ENCODE measurements at regions not wholly inside any gene's neighbourhood (a gene's known extent, or its start where the extent isn't known, plus 50 kb on each side); places are given as distances from the start of the nearest gene placed in this dataset.

DNA sequence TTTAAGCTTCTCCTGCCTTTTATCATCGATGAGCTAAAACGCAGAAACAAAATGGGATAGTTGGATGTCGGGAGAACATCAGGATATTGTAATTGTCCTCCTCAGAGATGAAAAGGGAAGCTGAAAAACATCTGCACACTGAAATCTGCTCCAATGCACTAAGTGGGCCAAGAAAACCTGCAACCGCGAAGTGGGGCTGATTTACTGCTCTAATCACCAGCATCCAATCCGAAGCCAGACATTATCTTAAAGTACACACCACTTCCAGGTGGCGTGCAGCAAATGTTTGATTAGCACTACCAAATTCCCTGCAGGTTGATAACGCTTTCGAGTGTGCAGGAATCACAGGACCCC, 230.3 kb upstream of the SLC14A2 start:
- no peak for DNase-seq

DNA sequence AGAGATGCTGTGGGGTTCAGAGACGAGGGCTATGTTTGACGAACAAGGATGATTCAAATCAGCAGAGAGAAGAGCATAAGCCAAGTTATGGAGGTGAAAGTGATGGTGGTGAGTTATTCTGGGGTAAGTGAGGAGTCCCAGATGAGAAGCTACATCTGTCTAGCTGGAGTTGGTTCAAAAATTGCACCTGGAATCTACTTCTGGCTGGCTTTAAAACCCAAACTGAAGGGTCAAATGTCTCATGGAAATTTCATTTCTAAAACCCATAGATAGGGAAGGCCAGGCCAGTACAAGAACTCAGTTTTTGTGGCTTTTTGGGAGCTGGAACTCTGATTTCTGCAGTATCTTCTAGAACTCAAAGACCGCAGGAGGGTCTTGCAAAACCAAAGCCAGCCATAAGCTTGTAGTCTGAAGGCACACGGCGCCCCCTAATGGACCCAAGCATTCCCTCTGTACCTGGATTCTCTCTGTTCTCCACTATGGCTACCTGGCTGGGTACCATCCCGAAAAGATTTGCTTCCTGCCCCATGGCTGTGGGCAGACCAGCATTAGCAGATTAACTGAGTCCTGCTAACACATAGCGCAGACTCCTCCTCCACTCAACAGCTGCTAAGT, 229.1 kb upstream of the SLC14A2 start:
- peak; percentile 34 for DNase-seq

DNA sequence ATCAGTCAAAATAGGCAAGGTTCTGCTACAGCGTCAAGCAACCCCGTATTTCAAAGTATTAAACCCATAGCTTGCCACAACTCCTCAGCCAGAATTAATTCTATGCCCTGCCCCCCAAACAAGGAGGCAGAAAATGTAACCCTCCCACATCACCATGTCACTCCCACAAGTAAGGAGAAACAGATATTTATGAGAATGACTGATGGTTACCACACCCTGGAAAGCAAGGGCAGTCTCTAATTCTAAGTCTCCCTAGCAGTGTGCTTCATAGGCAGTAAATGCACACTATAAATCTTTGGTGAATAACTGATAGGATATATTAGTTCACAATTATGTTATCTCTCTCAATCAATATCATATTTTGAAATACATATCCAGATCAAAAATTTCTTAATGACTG, 228.0 kb upstream of the SLC14A2 start:
- no peak for DNase-seq

DNA sequence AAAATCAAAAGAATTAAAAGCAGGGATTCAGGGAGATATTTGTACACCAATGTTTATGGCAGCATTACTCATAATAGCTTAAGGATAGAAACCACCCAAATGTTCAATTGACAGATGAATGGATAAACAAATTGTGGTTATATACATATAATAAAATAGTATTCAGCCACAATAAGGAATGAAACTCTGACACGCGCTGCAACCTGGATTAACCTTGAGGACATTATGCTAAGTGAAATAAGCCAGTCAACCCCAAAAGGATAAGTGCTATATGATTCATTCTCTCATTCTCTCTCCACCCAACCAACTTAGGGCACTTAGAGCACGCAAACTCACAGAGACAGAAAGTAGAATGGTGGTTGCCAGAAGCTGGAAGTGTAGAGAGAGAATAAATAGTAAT, 216.8 kb upstream of the SLC14A2 start:
- no peak for DNase-seq

DNA sequence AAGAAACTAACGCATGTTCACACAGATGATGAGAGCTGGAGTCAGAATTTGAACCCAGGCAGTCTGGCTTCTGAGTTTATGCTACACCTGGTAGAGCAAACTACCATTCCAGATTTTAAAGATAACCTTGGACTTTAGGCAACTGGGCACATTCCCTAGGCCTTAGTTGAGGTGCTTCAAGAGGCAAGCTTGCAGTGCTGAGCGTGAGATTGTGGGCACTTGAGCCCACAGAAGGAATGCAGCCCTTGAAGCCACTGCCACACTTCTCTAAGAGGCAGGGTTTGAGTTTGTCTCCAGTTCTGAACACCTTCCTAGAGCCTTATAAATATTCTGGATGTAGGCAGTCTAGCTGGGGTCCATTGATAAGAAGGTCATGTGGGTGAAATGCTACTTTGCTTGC, 216.1 kb upstream of the SLC14A2 start:
- no peak for DNase-seq

DNA sequence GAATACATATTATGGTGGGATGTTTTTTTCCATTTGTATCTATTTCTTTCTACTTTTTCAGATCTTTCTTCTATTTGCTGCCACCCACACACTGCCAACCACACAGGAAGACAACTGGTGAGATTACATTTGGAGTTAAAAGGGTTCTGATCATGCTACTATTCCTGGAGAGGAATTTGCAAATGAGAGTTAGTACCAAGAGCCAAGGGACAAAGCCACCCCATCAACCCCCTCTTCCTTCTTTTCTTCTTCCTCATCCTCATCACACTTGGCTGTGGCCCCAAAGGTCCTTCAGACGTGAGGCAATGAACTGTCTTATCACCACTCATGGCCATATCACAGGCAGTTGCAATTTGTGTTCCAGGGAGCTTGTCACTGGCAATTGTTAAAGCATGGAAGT, 215.6 kb upstream of the SLC14A2 start:
- no peak for DNase-seq

DNA sequence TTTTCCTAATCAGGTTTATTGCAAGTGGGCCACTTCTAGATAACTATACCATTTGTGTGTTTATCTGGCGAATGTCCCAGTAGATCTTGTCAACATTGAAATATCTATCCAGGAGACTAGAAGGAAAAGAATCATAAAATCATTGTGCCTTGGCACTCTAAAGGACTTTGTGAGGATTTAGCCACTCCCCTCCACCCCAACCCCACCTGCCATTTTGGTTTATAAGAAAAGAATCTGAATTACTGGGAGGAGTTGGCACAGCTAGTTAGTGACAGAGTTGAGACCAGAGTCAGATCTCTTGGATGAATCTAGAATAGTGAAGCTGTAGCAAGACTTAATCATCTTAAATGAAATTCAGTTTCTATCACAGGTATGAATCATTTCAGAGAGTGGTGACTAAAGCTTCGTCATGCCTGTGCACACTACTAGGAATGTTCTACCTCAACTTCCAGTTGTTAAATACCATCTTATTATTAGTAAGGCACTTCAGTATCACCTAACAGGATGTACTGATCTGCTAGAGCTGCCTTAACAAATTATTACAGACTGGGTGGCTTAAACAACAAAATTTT, 212.7 kb upstream of the SLC14A2 start:
- DNase-seq: no peak

DNA sequence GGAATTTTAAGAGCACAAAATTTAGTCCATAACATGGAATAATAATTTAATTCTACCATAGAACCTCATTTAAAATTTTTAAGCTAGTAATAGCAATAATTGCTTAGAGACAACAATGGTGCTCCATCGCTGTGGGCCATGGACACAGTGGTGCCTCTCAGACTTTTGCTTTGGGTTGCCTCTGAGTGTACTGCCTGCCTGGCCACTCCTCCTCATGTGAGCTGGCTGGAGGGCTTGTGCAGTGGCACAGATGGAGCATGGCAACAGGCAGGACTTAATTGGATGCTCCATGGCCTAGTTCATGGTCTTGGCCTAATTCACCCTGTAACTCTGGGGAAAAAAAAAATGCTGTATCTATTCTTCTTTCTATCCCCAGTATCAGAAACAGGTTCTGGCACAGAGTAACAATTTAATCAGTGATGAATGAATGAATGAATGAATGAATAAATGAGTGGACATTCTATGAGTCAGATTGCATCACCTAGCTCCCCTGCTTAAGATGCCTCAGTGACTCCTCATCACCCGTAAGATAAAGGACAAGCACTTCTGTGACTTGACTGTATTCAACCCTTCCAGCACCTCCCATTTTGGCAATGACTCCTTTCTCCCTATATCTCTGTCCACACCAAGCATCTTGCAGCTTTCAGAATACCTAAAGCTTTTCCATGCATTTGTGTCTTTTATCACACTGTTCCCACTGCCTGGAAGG, 211.8 kb upstream of the SLC14A2 start:
- no peak for DNase-seq

DNA sequence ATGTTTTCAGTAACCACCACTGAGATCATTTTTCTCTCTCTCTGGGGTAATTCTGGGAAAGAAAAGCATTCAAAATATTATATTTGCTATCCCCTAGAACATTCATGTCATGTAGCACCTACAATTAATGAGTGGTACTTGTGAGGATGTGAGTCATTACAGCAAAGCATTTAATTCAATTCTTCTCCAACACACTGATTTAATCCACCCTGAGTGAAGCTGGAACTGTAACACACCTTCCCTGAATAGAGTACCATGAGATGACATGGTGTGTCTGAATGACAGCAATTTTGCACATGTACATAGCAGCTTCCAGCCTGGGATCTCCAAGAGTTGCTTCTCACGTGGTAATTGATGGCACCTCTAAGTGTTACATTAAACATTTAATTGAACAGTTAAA, 207.1 kb upstream of the SLC14A2 start:
- no peak for DNase-seq

DNA sequence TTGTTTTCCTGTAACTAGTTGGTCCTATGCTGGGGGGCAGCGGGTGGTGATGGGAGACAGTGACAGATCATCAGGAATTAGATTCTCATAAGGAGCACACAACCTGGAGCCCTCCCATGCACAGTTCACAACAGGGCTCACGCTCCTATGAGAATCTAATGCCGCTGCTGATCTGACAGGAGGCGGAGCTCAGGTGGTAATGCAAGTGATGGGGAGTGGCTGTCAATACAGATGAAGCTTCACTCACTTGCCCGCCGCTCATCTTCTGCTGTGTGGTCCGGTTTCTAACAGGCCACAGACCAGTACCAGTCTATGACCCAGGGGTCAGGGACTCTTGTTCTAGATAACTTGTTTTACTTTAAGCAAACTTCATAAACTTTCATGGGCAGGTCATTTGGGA, 205.3 kb upstream of the SLC14A2 start:
- DNase-seq: no peak

DNA sequence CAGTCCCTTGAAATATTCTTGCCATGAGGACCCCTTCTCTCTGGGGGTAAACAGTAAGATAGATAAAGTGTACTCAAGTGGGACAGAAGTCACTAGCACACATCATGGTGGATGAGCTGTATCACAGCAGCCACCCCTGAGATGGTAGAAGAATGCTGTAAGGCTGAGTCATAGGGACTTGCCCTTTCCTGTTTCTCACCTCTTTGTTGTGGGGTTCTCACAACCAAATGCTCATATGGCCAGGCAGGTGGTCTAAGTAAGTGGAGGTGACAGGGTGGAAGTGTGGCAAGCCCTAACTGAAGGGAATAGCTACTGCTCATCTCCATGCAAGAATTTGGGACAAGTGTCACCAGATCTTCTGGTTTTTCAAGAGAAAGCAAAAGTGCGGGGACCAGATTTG, 202.7 kb upstream of the SLC14A2 start:
- DNase-seq: no peak

DNA sequence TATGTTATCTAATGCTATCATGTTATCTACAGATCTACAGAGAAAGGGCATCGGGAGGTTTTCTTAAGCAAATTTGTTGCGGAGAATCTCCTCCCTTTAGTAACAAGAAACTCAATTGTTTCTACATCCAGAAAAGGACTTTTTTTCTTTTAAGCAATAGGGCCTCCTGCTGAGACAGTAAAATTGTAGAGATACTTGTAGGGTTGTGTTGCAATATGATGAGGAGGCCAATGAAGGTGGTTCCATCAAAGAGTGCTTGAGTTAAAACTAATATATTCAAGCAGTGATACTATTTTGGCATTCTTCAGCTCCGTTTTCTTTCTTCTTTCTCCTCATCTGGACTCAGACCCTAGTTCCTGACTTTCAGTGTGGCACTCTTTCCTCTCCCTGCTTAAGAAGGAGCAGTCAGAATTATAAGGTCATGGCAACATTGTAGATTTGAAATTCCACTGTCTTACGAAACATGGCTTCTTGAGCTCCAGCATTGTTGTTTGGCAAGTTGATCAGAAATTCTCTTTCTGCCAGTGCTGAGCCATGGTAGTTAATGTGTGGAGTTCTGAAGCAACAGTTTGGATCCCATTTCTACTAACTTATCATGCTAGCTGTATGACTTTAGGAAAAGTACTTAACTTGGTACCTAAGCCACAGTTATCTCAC, 202.0 kb upstream of the SLC14A2 start:
- no peak for DNase-seq

DNA sequence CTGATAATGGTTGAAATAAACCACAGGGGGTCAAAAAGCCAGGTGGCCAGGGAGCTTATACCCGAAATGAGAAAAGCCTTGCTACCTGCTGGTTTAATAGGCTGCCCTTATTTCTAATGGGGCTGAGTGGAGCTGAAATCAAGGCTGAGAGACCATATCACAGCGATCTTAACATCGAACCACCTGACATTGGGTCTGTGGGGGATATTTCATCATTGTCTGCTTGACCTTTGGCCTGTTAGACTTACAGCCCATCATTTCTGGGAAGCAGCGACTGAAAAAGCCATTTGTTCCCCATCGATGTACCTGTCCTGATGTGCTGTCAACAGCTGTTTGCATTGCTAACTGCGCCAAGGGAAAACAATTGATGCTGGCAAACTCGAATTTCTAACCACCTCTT, 199.7 kb upstream of the SLC14A2 start:
- DNase-seq: no peak

DNA sequence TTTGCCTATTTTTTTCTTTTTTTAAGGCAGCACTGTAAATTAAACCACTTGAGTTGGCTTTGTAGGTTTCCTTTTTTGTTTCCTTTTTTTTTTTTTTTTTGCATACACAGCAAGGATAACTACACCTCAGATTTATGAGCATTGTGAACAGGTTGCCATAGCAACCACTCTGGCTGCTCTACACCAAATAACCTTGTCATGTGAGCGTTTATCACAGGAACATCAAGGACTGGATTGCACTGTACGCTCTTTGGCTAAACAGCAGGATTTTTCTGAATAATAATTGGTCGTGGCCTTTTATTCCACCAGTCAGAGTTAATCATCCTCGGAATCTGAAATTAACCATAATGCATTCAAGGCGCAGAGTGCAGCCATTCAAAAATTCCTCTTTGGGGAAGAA, 199.1 kb upstream of the SLC14A2 start:
- DNase-seq: peak; percentile 42

DNA sequence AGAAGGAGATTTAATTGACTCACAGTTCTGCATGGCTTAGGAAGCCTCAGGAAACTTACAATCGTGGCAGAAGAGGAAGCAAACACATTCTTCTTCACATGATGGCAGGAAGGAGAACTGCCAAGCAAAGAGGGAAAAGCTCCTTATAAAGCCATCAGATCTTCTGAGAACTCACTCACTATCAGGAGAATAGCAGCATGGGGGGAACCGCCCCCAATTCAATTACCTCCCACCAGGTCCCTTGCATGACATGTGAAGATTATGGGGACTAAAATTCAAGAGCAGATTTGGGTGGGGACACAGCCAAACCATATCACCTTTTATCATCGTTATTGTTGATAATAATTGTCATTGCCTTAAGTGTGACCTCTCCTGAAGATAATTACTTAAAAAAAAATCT, 197.9 kb upstream of the SLC14A2 start:
- DNase-seq: no peak

DNA sequence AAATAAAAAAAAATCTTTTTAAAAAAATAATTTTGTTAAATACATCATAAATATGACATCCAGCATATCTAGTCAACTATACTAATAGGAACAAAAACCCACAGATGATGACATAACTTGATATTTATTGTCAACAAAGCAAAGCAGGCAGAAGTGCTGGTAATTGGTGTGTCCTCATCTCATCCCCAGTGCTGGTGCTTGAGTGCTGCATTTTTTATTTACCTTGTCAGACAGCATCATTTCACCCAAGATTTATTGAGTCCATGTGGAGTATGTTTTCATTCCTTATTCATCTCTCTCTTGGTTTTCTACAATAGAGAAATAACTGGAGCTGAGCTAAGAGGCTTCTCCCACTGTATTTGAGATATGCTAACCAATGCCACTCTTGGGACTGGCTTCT, 191.6 kb upstream of the SLC14A2 start:
- DNase-seq: peak; percentile 58

DNA sequence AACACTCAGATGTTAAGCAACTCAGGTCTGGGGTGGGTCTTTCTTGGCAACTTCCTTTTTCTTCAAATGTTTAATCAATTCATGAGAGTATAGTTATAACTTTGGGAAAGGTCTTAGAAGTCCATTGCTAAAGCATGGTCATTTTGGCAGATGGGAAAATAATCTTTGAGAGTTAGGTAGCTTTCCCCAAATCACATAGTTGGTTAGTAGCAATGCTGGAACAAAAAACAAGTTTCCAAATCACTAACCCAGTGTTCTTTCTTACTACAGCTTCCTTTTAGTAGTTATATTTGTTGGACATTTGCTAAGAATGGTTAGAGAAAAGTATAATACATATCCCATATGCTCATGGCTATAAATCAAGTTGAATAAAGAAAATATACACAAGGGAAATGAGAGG, 185.2 kb upstream of the SLC14A2 start:
- no peak for DNase-seq

DNA sequence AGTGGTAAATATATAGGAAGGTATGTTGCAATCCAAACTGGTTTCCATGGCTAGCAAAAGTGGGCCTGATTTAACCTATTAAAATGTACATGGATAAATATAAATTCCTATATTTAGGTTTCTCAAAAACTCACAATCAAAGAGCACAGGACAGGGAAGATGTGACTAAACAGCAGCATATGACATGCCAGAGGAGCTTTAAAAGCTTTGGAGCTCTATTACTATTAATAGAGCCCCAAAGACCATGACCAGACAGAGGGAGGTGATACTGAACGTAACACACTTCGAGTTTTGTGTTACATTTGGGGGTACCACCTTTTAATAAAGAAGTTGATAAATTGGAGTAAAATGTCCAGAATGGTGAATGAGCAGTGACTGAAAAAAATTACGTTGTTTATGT, 179.5 kb upstream of the SLC14A2 start:
- DNase-seq: no peak

DNA sequence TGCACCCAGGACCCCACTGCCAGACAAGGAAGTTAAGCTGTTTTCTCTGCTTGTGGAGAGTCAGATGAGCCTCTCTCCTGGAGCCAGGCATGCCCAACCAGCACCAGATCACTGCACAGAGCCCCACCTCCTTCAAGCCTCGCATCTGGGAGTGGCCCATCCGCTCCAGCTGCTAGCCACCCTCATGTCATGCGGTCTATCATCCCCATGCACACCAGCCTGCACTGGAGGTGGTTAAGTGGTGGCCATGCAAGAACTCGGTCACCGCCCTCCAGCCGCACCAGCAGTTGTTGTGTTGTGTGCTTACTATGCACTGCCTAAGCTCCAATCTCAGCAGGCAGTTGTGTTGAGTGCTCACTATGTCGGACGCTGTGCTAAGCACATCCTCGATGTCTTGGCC, 177.9 kb upstream of the SLC14A2 start:
- DNase-seq: no peak

DNA sequence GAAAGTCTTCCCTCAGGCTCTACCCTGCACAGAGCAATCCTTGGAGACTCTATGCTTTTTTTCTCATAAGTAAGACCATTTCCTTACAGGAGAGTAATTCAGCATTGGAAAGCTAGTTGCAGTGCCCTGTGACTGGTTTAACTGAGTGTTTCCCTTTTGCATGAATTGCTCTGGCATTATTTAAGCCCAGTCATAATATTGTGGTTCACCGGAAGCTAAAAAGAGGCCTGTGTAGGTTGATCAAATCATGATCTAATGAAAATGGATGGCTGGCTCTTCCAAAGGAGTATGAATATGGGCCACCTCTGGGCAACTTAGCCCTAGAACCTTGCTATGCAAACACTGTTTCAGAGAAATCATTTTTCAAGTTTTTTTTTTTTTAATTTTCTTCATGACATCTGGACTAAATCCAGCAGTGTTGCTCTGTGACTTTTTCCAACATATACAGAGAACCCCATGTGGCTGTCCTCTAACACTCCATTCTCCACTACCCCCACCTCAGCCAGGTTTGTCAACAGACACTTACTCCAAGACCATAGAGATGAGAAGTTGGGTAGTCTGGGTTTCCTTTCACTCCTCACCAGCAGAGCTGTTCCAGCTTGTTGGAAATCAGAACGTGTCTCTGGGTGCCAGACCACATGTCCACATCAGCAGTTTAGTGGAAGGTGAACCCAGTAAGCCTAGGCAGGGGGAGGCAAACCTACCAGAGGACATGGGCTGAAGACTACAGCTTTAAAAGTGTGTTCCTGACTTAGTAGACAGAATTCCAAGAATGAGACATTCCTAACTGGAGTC, 175.2 kb upstream of the SLC14A2 start:
- no peak for DNase-seq

DNA sequence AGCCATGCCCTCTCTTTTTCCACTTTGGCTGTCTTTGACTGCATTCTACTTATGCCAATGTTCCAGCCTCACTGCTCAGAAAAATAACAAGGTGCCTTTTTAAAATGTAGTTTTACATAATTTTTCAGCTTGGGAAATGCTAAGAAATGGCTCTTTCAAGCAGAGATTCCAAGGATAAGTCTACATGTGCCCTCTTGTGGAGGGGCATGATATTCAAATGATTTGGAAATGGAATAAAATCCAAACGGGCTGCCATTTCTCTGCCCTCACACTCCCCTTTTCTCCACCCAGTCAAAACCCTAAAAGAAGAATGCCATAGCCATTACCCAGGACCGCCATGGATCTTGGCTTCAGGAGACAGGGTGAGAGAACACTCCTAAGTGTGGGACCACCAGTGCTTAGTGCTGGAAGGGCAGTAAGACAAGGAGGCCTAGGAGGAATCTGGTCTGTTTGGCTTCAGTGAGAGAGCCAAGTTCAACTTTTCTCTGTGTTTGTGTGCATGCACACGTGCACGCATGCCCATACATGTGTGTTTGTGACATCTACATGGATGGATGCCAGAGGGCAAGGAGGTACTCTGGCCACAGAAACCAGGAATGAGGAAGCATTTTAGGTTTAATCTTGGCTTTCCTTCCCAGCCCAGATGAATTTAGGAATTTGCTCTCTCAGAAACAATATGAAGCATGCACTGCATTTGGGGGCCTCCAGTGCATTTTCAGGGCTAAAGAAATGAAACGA, 174.0 kb upstream of the SLC14A2 start:
- no peak for DNase-seq

DNA sequence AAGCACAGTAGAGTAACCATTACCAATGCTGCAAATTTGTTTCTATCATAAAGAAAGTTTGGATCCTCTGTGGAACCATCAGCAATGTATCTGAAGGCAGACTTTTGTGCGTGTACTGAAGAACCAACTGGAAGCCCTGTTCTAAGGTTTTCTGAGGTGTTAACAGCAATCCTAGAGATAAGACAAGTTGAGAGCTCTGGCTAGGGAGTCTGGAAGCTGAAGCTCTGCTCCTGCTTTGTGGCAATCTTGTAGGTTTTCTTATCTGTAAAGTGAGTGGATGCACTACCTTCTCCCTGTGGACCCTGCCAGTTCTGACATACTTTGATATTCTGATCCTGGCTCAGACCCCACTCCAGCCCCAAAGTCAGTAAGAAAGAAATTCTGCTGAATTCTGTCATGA, 171.2 kb upstream of the SLC14A2 start:
- no peak for DNase-seq

All from NCI-H2029 treated with DMSO at 0.1 percent for 48 hours (cell line).